Breast epithelium (tissue), 3 donors: ENCODE measurements at regions not wholly inside any gene's neighbourhood (a gene's known extent, or its start where the extent isn't known, plus 50 kb on each side); places are given as distances from the start of the nearest gene placed in this dataset.

Source experiments
- POLR2A ChIP-seq: fragments of 450-650 bp; IDR thresholded peaks from one replicate; pipeline ENCODE4 v1.6.1; 2016; ENCODE audit warnings: antibody characterized with exemption, mild to moderate bottlenecking, moderate library complexity
- POLR2AphosphoS5 ChIP-seq, 3 donors: sonication (generic); formaldehyde crosslinking; IDR thresholded peaks; one replicate each; pipeline ENCODE4 v1.6.1; 2017; ENCODE audit warnings: antibody characterized with exemption in 3 of 3
- TF ChIP-seq, protein P1 (sequence below), 3 donors: fragments of 450-650 bp; IDR thresholded peaks; one replicate each; pipeline ENCODE4 v1.5.1; 2016 to 2017; ENCODE audit warnings: antibody characterized with exemption in 3 of 3, mild to moderate bottlenecking in 3 of 3, moderate library complexity in 3 of 3

DNA sequence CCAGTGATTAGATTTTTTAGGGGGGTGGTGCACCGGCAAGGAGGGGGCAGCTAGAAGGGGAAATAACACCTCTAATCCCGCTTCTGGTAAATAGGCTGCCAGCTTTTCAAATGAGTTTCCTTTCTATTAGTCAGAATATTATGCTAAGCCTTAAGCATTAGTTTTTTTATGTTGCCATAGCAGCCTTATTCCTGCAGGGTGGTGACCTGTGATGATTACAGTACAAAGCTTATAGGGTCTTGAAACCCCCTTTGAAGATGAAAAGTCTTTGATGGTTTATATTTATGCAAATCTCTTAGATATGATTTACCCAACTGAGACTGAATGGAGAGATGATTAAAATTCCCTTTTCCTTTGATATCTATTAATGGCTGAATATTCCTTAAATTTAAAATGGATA lies 109.8 kb downstream of the ZIC5 start:
- TF ChIP-seq, protein P1, sequence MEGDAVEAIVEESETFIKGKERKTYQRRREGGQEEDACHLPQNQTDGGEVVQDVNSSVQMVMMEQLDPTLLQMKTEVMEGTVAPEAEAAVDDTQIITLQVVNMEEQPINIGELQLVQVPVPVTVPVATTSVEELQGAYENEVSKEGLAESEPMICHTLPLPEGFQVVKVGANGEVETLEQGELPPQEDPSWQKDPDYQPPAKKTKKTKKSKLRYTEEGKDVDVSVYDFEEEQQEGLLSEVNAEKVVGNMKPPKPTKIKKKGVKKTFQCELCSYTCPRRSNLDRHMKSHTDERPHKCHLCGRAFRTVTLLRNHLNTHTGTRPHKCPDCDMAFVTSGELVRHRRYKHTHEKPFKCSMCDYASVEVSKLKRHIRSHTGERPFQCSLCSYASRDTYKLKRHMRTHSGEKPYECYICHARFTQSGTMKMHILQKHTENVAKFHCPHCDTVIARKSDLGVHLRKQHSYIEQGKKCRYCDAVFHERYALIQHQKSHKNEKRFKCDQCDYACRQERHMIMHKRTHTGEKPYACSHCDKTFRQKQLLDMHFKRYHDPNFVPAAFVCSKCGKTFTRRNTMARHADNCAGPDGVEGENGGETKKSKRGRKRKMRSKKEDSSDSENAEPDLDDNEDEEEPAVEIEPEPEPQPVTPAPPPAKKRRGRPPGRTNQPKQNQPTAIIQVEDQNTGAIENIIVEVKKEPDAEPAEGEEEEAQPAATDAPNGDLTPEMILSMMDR (IDR thresholded peaks at IDR 0.05), result no peak
- no peak for TF ChIP-seq POLR2AphosphoS5 (IDR thresholded peaks at IDR 0.05)
- no peak for TF ChIP-seq POLR2A
